Gastroesophageal sphincter (tissue), 4 donors: ENCODE measurements at regions not wholly inside any gene's neighbourhood (a gene's known extent, or its start where the extent isn't known, plus 50 kb on each side); places are given as distances from the start of the nearest gene placed in this dataset.

Experiments used
- ATAC-seq: fragments of 150-250 bp; one replicate; pipeline ENCODE4 v1.9.1; 2016; ENCODE audit warnings: mild to moderate bottlenecking, moderate library complexity
- H3K27ac ChIP-seq, 4 donors: fragments of 200-600 bp; sonication (generic) in 3 of 4; 1 replicate in 3 of 4; 2 replicates in 1 of 4; pipeline ENCODE4 v1.5.1; 2016 to 2019
- H3K27me3 ChIP-seq: fragments of 200-600 bp; sonication (generic); one replicate; pipeline ENCODE4 v1.5.1; 2019
- H3K36me3 ChIP-seq, 2 donors: fragments of 200-600 bp; sonication (generic); one replicate each; pipeline ENCODE4 v1.5.1; 2019; ENCODE audit warnings: control low read depth in 1 of 2
- H3K4me1 ChIP-seq, 3 donors: fragments of 200-600 bp; sonication (generic); 1 replicate in 2 of 3; 2 replicates in 1 of 3; pipeline ENCODE4 v1.5.1; 2016 to 2019; ENCODE audit warnings: control low read depth in 2 of 3
- H3K4me3 ChIP-seq, 2 donors: fragments of 200-600 bp; sonication (generic); one replicate each; pipeline ENCODE4 v1.5.1; 2019; ENCODE audit warnings: mild to moderate bottlenecking in 1 of 2, moderate library complexity in 1 of 2
- H3K9me3 ChIP-seq, 3 donors: fragments of 200-600 bp; sonication (generic); one replicate each; pipeline ENCODE4 v1.5.1; 2017 to 2019; ENCODE audit warnings: control low read depth in 2 of 3
- EP300 ChIP-seq: sonication (generic); formaldehyde crosslinking; IDR thresholded peaks from one replicate; pipeline ENCODE4 v1.6.1; 2017; ENCODE audit warnings: antibody characterized with exemption, mild to moderate bottlenecking
- POLR2A ChIP-seq, 2 donors: fragments of 450-650 bp; IDR thresholded peaks; one replicate each; pipeline ENCODE4 v1.6.1; 2017; ENCODE audit warnings: antibody characterized with exemption in 2 of 2, mild to moderate bottlenecking in 2 of 2, moderate library complexity in 1 of 2
- POLR2AphosphoS5 ChIP-seq: sonication (generic); formaldehyde crosslinking; IDR thresholded peaks from one replicate; pipeline ENCODE4 v1.6.1; 2017; ENCODE audit warnings: antibody characterized with exemption
- WGBS, 2 donors: methylation state at CpG; one replicate each; pipeline ENCODE4 v1.1.5; 2018; ENCODE audit warnings: low coverage in 1 of 2; 5-methylcytosine and 5-hydroxymethylcytosine counted together
- TF ChIP-seq, protein P1 (sequence below), 4 experiments: fragments of 200-600 bp in 2 of 4; fragments of 450-650 bp in 2 of 4; sonication (generic) in 1 of 4; IDR thresholded peaks; one replicate each; pipeline ENCODE4 v1.5.1; 2017 to 2019; ENCODE audit warnings: antibody characterized with exemption in 4 of 4, mild to moderate bottlenecking in 2 of 4, moderate library complexity in 2 of 4

DNA sequence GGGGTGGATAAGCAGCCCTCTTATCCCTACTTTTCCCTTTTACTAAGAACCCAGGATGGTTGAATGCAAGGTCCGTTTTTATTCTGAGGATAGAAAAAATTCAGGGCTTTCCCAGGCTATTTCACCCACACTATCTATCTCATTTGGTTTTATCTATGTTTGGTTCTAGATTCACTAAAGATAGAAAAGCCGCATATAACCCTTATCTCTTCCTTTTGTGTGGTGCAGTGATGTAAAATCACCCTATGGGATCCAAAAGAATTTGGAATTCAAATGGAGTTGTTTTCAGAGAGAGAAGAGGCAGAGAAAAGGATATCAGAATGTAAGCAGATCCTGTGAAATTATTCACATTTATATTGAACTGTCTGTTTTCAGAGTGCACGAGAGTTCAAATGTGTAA is 236.3 kb upstream of the RFX3 start:
- Histone ChIP-seq H3K27ac (no peak overlapping the region), H3K27me3 (no peaks in the 10 kb centered on the region), H3K36me3 (no peaks in the 10 kb centered on the region), H3K4me1 (peaks cover 0 to 5% (median 0%) of the 10 kb centered on the region in 3 donors), H3K9me3 (no peaks in the 10 kb centered on the region), H3K4me3 (no peak overlapping the region)
- ATAC-seq = no peak
- TF ChIP-seq, protein P1, sequence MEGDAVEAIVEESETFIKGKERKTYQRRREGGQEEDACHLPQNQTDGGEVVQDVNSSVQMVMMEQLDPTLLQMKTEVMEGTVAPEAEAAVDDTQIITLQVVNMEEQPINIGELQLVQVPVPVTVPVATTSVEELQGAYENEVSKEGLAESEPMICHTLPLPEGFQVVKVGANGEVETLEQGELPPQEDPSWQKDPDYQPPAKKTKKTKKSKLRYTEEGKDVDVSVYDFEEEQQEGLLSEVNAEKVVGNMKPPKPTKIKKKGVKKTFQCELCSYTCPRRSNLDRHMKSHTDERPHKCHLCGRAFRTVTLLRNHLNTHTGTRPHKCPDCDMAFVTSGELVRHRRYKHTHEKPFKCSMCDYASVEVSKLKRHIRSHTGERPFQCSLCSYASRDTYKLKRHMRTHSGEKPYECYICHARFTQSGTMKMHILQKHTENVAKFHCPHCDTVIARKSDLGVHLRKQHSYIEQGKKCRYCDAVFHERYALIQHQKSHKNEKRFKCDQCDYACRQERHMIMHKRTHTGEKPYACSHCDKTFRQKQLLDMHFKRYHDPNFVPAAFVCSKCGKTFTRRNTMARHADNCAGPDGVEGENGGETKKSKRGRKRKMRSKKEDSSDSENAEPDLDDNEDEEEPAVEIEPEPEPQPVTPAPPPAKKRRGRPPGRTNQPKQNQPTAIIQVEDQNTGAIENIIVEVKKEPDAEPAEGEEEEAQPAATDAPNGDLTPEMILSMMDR (IDR thresholded peaks at IDR 0.05) = no peak
- no peak for TF ChIP-seq POLR2A (IDR thresholded peaks at IDR 0.05)
- no peak for TF ChIP-seq EP300
- TF ChIP-seq POLR2AphosphoS5 = no peak
- 52 to 65% methylated on average over 3 of the region's 3 CpGs for WGBS, 2 donors

GRCh38 chr9:3760031-3760430 is 234.2 kb upstream of the RFX3 start:
- Histone ChIP-seq H3K4me1 (peaks cover 0 to 5% (median 0%) of the 10 kb centered on the region in 3 donors), H3K4me3 (no peak overlapping the region), H3K9me3 (no peaks in the 10 kb centered on the region), H3K36me3 (no peaks in the 10 kb centered on the region), H3K27ac (no peak overlapping the region), H3K27me3 (no peaks in the 10 kb centered on the region)
- TF ChIP-seq EP300 = no peak
- no peak for TF ChIP-seq POLR2A (IDR thresholded peaks at IDR 0.05)
- no peak for TF ChIP-seq POLR2AphosphoS5
- TF ChIP-seq, protein P1 (IDR thresholded peaks at IDR 0.05) = no peak
- no peak for ATAC-seq
- WGBS, 2 donors = 13 to 23% methylated on average over 4 of the region's 4 CpGs

DNA sequence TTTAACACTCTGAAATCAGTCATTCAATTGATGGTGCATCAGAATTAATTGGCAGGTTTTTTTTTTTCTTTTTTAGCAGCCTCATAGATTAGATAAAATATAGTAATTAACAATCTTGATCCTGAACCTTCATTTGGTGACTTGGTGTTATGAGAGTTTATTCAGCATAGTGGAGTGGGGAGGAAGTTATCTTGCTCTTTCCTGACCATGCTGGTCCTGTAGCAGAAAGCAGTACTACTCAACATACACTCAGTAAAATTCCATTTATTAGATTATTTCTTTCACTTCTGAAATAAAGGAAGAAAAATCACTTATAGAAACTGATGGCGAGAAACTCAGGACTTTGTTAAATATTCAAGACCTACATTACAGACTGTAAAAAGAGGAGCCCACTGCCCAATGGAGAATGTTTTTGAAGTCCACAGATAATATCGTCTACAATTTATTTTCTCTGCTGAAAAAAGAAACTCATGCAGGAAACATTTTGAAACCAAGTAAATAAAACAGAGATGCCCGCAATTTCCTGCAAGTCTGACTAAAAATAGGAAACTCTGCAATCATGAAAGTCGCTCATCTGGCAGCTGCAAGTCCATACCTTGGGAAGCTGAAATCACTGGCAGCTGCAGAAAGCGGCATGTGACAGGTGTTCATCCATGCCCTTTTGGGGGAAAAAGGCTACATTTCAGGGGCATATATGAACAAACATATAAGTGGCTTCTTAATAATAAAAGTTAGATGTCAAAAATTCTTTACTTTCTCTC is 233.2 kb upstream of the RFX3 start:
- Histone ChIP-seq H3K36me3 (no peaks in the 10 kb centered on the region), H3K27ac (no peak overlapping the region), H3K4me1 (peaks cover 0 to 5% (median 0%) of the 10 kb centered on the region in 3 donors), H3K4me3 (no peak overlapping the region), H3K9me3 (no peaks in the 10 kb centered on the region), H3K27me3 (no peaks in the 10 kb centered on the region)
- no peak for ATAC-seq
- 57 to 72% methylated on average over 5 of the region's 5 CpGs for WGBS, 2 donors
- TF ChIP-seq EP300 (no peak), POLR2AphosphoS5 (no peak), POLR2A (IDR thresholded peaks at IDR 0.05) (no peak)
- TF ChIP-seq, protein P1 (IDR thresholded peaks at IDR 0.05) = no peak

- 40 to 79% methylated on average over 1 to 3 of the region's 3 CpGs for WGBS, 2 donors
- Histone ChIP-seq H3K4me1 (peaks cover 0 to 5% (median 0%) of the 10 kb centered on the region in 3 donors), H3K27me3 (no peaks in the 10 kb centered on the region), H3K36me3 (no peaks in the 10 kb centered on the region), H3K9me3 (no peaks in the 10 kb centered on the region), H3K27ac (no peak overlapping the region), H3K4me3 (no peak overlapping the region)
- no peak for ATAC-seq
- TF ChIP-seq POLR2AphosphoS5 = no peak
- TF ChIP-seq, protein P1 (IDR thresholded peaks at IDR 0.05) = no peak
- no peak for TF ChIP-seq POLR2A (IDR thresholded peaks at IDR 0.05)
- no peak for TF ChIP-seq EP300
Observed at GRCh38 chr9:3756071-3756470, 230.3 kb upstream of the RFX3 start.

DNA sequence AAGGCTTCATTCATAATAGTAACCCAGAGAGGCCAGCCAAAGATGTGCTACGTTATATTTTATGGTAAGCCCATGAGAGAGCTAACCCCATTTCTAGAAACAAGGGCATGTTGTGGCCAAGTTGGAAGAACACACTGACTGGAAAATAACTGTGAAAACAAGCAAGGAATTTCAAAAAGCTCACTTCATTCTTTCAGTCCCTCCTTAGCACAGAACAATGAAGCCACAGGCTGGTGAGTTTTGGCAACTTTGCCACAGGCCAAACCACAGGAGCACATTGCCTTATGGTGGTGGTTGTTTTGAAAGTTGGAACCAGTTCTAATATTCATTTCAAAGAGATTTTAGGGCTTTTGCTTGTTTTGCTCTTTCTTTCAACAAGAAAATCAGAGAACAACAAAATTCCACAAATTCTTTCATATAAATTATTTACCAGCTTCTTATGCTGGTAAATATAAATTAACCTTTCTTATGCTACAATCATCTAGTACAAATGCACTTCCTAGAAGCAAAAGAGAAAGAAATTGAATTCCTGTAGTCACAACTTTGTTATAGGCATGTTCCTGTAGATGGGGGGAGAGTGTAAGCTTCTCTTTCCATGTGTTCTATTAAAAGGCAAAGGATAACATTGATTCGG is 225.4 kb upstream of the RFX3 start:
- WGBS, 2 donors = 53 to 66% methylated on average over 2 of the region's 2 CpGs
- no peak for TF ChIP-seq EP300

More for the DNA sequence above, 225.4 kb upstream of the RFX3 start:
- Histone ChIP-seq H3K27ac (no peak overlapping the region), H3K9me3 (no peaks in the 10 kb centered on the region), H3K27me3 (no peaks in the 10 kb centered on the region), H3K4me1 (no peaks in the 10 kb centered on the region), H3K4me3 (no peak overlapping the region), H3K36me3 (no peaks in the 10 kb centered on the region)
- ATAC-seq = no peak
